HEK293T (cell line): ENCODE measurements at regions not wholly inside any gene's neighbourhood (a gene's known extent, or its start where the extent isn't known, plus 50 kb on each side); places are given as distances from the start of the nearest gene placed in this dataset.
A peak's percentile ranks its signal among the peaks of the same experiment; 100 is the strongest.

ENCODE experiments used
- CTCF ChIA-PET: fragments of 350-600 bp; formaldehyde crosslinking; extraction: SDS; loops from one replicate; lab custom pipeline; 2021; ENCODE audit warnings: antibody characterized with exemption, inconsistent platforms; lab: Yijun Ruan, JAX
- POLR2A ChIA-PET: fragments of 350-600 bp; formaldehyde crosslinking; extraction: SDS; loops from one replicate; lab custom pipeline; 2020; ENCODE audit warnings: antibody characterized with exemption, inconsistent platforms; lab: Yijun Ruan, JAX
- DNase-seq: peaks from one replicate; pipeline ENCODE4 v3.0.0; 2012; ENCODE audit warnings: mixed read lengths; ENCODE audit errors: extremely low spot score
- ARNT ChIP-seq: fragments of 450-650 bp; IDR thresholded peaks from 2 replicates; pipeline ENCODE4 v1.6.1; 2017; ENCODE audit warnings: mild to moderate bottlenecking
- BHLHE40 ChIP-seq: fragments of 450-650 bp; IDR thresholded peaks from 2 replicates; pipeline ENCODE4 v1.6.1; 2016; ENCODE audit warnings: mild to moderate bottlenecking, moderate library complexity, borderline replicate concordance
- CTBP1 ChIP-seq: fragments of 450-650 bp; IDR thresholded peaks from 2 replicates; pipeline ENCODE4 v1.6.1; 2016; ENCODE audit warnings: borderline replicate concordance
- ELF4 ChIP-seq: fragments of 450-650 bp; IDR thresholded peaks from 2 replicates; pipeline ENCODE4 v1.6.1; 2017; ENCODE audit warnings: antibody characterized with exemption
- FOXA1 ChIP-seq: fragments of 450-650 bp; IDR thresholded peaks from 2 replicates; pipeline ENCODE4 v1.6.1; 2016; ENCODE audit warnings: mild to moderate bottlenecking
- FOXK2 ChIP-seq: fragments of 450-650 bp; IDR thresholded peaks from 2 replicates; pipeline ENCODE4 v1.6.1; 2016; ENCODE audit warnings: mild to moderate bottlenecking
- FOXM1 ChIP-seq: fragments of 450-650 bp; IDR thresholded peaks from 2 replicates; pipeline ENCODE4 v1.6.1; 2017; ENCODE audit warnings: mild to moderate bottlenecking, borderline replicate concordance
- HDGF ChIP-seq: fragments of 450-650 bp; IDR thresholded peaks from 2 replicates; pipeline ENCODE4 v1.6.1; 2017; ENCODE audit warnings: antibody characterized with exemption, borderline replicate concordance
- L3MBTL2 ChIP-seq: fragments of 450-650 bp; conservative IDR thresholded peaks from 2 replicates; pipeline ENCODE4 v1.6.1; 2016; ENCODE audit warnings: mild to moderate bottlenecking
- LEF1 ChIP-seq: fragments of 450-650 bp; IDR thresholded peaks from 2 replicates; pipeline ENCODE4 v1.6.1; 2017; ENCODE audit warnings: mild to moderate bottlenecking, borderline replicate concordance
- NFRKB ChIP-seq: fragments of 450-650 bp; IDR thresholded peaks from 2 replicates; pipeline ENCODE4 v1.6.1; 2016; ENCODE audit warnings: mild to moderate bottlenecking, moderate library complexity
- SP1 ChIP-seq: fragments of 450-650 bp; IDR thresholded peaks from 2 replicates; pipeline ENCODE4 v1.6.1; 2017
- SUZ12 ChIP-seq: fragments of 450-650 bp; IDR thresholded peaks from 2 replicates; pipeline ENCODE4 v1.6.1; 2016; ENCODE audit warnings: mild to moderate bottlenecking
- TARDBP ChIP-seq: fragments of 450-650 bp; IDR thresholded peaks from 2 replicates; pipeline ENCODE4 v1.6.1; 2016
- ZNF384 ChIP-seq: fragments of 450-650 bp; IDR thresholded peaks from 2 replicates; pipeline ENCODE4 v1.6.1; 2016
- TF ChIP-seq, protein P1 (sequence below): fragments of 450-650 bp; IDR thresholded peaks from 2 replicates; pipeline ENCODE4 v1.6.1; 2016

- ChIA-PET CTCF (no interaction called here), POLR2A (interaction anchor here (1.0 kb wide), 1 partner anchor 20 kb away, joined by 3 read pairs; no protein-coding TSS in a partner anchor)
- peak; percentile 66 for DNase-seq
- TF ChIP-seq HDGF (no peak), FOXA1 (no peak), FOXK2 (no peak), CTBP1 (peak; percentile 97), L3MBTL2 (peak; percentile 93), TARDBP (no peak), NFRKB (no peak), SUZ12 (no peak), ARNT (peak; percentile 87)
- TF ChIP-seq, protein P1, sequence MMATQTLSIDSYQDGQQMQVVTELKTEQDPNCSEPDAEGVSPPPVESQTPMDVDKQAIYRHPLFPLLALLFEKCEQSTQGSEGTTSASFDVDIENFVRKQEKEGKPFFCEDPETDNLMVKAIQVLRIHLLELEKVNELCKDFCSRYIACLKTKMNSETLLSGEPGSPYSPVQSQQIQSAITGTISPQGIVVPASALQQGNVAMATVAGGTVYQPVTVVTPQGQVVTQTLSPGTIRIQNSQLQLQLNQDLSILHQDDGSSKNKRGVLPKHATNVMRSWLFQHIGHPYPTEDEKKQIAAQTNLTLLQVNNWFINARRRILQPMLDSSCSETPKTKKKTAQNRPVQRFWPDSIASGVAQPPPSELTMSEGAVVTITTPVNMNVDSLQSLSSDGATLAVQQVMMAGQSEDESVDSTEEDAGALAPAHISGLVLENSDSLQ, result peak; percentile 97
These were observed 127.3 kb upstream of the NKX1-1 start for GRCh38 chr4:1533501-1534064.

GRCh38 chr4:1532549-1533395 lies 126.5 kb upstream of the NKX1-1 start:
- ChIA-PET POLR2A (no interaction called here), CTCF (no interaction called here)
- DNase-seq, result no peak

GRCh38 chr4:1531683-1532548 lies 125.7 kb upstream of the NKX1-1 start:
- TF ChIP-seq SUZ12, result no peak
- no peak for TF ChIP-seq ELF4
- TF ChIP-seq, protein P1, result no peak
- no peak for TF ChIP-seq TARDBP
- DNase-seq, result no peak
- CTCF ChIA-PET, result interaction anchor here (0.6 kb wide), 1 partner anchor 1081 kb away, joined by 3 read pairs; no protein-coding TSS in a partner anchor
- POLR2A ChIA-PET, result no interaction called here

More at GRCh38 chr4:1532549-1533395, 126.5 kb upstream of the NKX1-1 start:
- TF ChIP-seq SUZ12 (no peak), BHLHE40 (no peak), ARNT (no peak), NFRKB (no peak)

- TF ChIP-seq FOXM1 (no peak), BHLHE40 (no peak), NFRKB (no peak), ELF4 (no peak), SP1 (no peak), FOXK2 (no peak), SUZ12 (no peak), ARNT (no peak), FOXA1 (no peak), CTBP1 (no peak), L3MBTL2 (no peak), LEF1 (no peak), ZNF384 (no peak), HDGF (no peak), TARDBP (no peak)
- TF ChIP-seq, protein P1, result no peak
- CTCF ChIA-PET, result no interaction called here
- DNase-seq, result no peak
- POLR2A ChIA-PET, result no interaction called here
These were observed 124.1 kb upstream of the NKX1-1 start for GRCh38 chr4:1530356-1530755.

GRCh38 chr4:1524761-1525160 lies 118.5 kb upstream of the NKX1-1 start:
- no peak for TF ChIP-seq SP1
- TF ChIP-seq LEF1, result no peak
- no peak for TF ChIP-seq BHLHE40
- no peak for TF ChIP-seq FOXA1
- TF ChIP-seq CTBP1, result no peak
- TF ChIP-seq L3MBTL2, result no peak
- TF ChIP-seq SUZ12, result no peak
- TF ChIP-seq TARDBP, result no peak
- TF ChIP-seq HDGF, result no peak
- TF ChIP-seq FOXK2, result no peak
- TF ChIP-seq, protein P1, result no peak
- no peak for TF ChIP-seq ELF4
- TF ChIP-seq ZNF384, result no peak
- TF ChIP-seq FOXM1, result no peak

More at GRCh38 chr4:1524761-1525160, 118.5 kb upstream of the NKX1-1 start:
- no peak for DNase-seq
- POLR2A ChIA-PET, result no interaction called here
- CTCF ChIA-PET, result no interaction called here
